ENCODE measurements at regions not wholly inside any gene's neighbourhood (a gene's known extent, or its start where the extent isn't known, plus 50 kb on each side); places are given as distances from the start of the nearest gene placed in this dataset.

DNA sequence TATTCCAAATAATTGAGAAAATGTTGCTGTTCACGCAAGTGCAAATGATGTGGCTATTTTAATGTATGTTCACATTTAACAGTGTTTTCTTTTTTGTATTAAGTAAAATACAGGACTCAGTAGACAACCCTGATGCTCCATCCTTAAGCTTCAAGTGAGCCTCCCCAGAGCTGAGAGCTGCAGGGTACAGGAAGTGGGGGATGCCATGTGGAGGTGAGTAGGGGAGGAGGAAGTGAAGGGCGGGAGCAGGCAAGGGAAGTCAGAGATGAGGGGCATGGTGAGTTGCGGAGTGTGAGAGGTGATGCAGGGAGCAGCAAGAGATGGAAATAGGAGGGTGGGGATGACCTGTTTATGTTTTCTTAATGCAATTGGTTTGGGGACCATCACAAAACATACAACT lies 711.0 kb downstream of the UQCRFS1 start:
- no peak overlapping the region for H3K4me3 ChIP-seq
- H3K9me3 ChIP-seq (replicated peaks): no peaks in the 10 kb centered on the region
- H3K36me3 ChIP-seq: no peaks in the 10 kb centered on the region
- no peak for DNase-seq
- H3K4me1 ChIP-seq: no peaks in the 10 kb centered on the region
- H3K27me3 ChIP-seq (ENCODE audit: low read depth): peaks cover 7% of the 10 kb centered on the region
- H3K27ac ChIP-seq (replicated peaks): no peak overlapping the region
- intact Hi-C loops (cut with micrococcal nuclease): no loop called here
- TF ChIP-seq, protein P1, sequence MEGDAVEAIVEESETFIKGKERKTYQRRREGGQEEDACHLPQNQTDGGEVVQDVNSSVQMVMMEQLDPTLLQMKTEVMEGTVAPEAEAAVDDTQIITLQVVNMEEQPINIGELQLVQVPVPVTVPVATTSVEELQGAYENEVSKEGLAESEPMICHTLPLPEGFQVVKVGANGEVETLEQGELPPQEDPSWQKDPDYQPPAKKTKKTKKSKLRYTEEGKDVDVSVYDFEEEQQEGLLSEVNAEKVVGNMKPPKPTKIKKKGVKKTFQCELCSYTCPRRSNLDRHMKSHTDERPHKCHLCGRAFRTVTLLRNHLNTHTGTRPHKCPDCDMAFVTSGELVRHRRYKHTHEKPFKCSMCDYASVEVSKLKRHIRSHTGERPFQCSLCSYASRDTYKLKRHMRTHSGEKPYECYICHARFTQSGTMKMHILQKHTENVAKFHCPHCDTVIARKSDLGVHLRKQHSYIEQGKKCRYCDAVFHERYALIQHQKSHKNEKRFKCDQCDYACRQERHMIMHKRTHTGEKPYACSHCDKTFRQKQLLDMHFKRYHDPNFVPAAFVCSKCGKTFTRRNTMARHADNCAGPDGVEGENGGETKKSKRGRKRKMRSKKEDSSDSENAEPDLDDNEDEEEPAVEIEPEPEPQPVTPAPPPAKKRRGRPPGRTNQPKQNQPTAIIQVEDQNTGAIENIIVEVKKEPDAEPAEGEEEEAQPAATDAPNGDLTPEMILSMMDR (IDR thresholded peaks at IDR 0.05; ENCODE audit: borderline replicate concordance): no peak

DNA sequence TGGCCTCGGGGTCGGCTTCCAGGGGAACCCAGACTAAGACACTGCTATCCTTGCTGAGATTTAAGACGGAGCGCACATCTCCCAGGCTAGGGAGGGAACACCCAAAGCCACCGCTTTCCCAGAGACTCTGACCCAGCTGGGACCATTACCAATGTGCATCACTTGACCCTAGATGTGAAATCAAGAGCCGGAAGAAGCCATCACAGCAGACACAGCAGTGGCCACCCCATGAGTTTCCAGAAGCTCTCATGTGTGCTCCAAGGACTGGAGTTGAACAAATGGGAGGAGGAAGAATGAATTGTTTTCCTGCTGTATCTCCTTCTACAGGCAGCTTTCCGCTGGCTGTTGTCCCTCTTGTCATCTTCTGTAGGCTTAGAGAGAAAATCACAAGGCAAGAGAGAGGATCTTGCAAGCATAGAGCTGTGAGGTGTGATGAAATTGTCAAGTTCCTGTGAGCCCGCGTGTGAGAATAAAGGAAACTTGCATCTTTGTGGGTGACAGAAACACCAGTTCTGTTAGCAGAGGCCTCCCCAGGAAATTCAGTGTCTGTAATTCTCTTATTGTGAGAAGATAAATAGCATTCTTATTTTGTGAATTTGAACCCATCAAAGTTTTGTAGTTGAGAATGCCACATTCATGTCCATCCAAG lies 711.8 kb downstream of the UQCRFS1 start:
- peaks cover 7% of the 10 kb centered on the region for H3K27me3 ChIP-seq (ENCODE audit: low read depth)
- TF ChIP-seq, protein P1 (IDR thresholded peaks at IDR 0.05; ENCODE audit: borderline replicate concordance): no peak
- intact Hi-C loops (cut with micrococcal nuclease): no loop called here
- no peak overlapping the region for H3K27ac ChIP-seq (replicated peaks)
- no peak for DNase-seq
- H3K4me1 ChIP-seq: no peaks in the 10 kb centered on the region
- H3K4me3 ChIP-seq: no peak overlapping the region
- no peaks in the 10 kb centered on the region for H3K9me3 ChIP-seq (replicated peaks)
- H3K36me3 ChIP-seq: no peaks in the 10 kb centered on the region

DNA sequence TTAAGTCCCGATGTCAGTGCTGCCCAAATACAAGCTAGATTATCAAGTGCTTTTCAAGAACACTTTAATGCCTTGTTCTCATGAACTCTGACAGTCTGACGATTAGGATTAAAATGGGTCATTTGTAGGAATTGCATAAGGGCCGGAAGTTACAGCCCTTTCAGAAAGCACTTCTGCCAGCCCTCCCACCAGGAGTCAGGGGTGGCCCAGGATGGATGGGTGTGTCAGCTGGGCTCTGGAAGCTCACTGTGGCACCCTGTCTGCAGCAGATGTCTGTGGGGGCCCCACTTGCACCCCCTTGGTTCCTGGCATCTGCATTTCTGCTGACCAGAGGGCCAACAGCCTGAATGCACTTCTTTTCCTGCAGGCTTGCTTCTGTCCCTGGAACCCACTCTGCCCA lies 712.7 kb downstream of the UQCRFS1 start:
- Histone ChIP-seq H3K4me1 (no peaks in the 10 kb centered on the region), H3K4me3 (no peak overlapping the region), H3K9me3 (replicated peaks) (no peaks in the 10 kb centered on the region), H3K27me3 (ENCODE audit: low read depth) (peaks cover 7% of the 10 kb centered on the region), H3K27ac (replicated peaks) (no peak overlapping the region), H3K36me3 (no peaks in the 10 kb centered on the region)
- TF ChIP-seq, protein P1 (IDR thresholded peaks at IDR 0.05; ENCODE audit: borderline replicate concordance): no peak
- DNase-seq: no peak
- intact Hi-C loops (cut with micrococcal nuclease): no loop called here

DNA sequence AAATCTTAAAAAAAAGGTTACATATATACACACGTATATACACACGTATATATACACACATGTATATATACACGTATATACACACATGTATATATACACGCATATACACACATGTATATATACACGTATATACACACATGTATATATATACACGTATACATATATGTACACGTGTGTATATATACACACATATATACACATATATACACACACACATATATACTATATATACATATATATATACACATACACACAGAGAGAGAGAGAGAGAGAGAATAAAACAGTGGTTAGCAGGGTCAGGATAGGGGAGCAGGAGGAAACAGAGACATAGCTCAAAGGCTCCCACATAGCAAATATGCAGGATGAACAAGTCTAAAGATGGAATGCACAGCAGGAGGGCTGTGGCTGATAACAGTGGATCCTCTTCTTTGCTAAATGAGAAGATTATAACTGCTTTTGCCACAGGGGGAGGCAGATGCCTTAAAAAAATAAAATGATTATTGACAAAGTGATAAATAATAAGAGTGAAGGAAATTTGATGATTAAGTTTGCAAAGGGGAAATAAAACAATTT lies 714.5 kb downstream of the UQCRFS1 start:
- H3K27ac ChIP-seq (replicated peaks): no peak overlapping the region
- intact Hi-C loops (cut with micrococcal nuclease): no loop called here
- H3K9me3 ChIP-seq (replicated peaks): no peaks in the 10 kb centered on the region
- no peak overlapping the region for H3K4me3 ChIP-seq
- DNase-seq: no peak
- H3K4me1 ChIP-seq: no peaks in the 10 kb centered on the region
- H3K36me3 ChIP-seq: no peaks in the 10 kb centered on the region
- TF ChIP-seq, protein P1 (IDR thresholded peaks at IDR 0.05; ENCODE audit: borderline replicate concordance): no peak
- H3K27me3 ChIP-seq (ENCODE audit: low read depth): no peaks in the 10 kb centered on the region

DNA sequence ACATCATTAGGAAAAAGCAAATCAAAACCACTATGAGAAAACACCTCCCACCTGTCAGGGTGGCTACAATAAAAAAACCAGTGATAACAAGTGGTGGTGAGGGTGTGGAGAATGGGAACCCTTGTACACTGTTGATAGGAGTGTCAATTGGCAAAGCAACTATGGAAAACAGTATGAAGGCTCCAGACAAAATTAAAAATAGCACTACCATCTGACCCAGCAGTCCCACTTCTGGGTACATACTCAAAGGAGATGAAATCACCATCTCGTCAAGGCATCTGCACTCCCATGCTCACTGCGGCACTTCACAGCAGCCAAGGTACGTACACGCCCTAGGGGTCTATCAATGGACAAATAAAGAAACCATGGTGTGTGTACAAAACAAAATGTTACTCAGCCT lies 715.1 kb downstream of the UQCRFS1 start:
- Histone ChIP-seq H3K4me1 (no peaks in the 10 kb centered on the region), H3K27ac (replicated peaks) (no peak overlapping the region), H3K27me3 (ENCODE audit: low read depth) (no peaks in the 10 kb centered on the region), H3K4me3 (no peak overlapping the region), H3K36me3 (no peaks in the 10 kb centered on the region), H3K9me3 (replicated peaks) (no peaks in the 10 kb centered on the region)
- TF ChIP-seq, protein P1 (IDR thresholded peaks at IDR 0.05; ENCODE audit: borderline replicate concordance): no peak
- intact Hi-C loops (cut with micrococcal nuclease): no loop called here
- no peak for DNase-seq

All from left ventricle myocardium inferior (tissue), 1 donor.